A549 (cell line): ENCODE measurements at regions not wholly inside any gene's neighbourhood (a gene's known extent, or its start where the extent isn't known, plus 50 kb on each side); places are given as distances from the start of the nearest gene placed in this dataset.

Experiments used
- ATAC-seq, 2 experiments: fragments of 200-7000 bp in 1 of 2; fragments of >200 bp in 1 of 2; cut with Nextera tagmentation in 1 of 2; cut with Tn5 transposase in 1 of 2; 3 replicates each; pipeline versions ENCODE4 v1.8.0 to v1.9.1; 2018 to 2020; ENCODE audit warnings: mild to moderate bottlenecking in 1 of 2, moderate library complexity in 1 of 2
- CTCF ChIA-PET: fragments of 300-600 bp; sonication (Branson Sonifier 250); formaldehyde crosslinking; extraction: SDS; loops from one replicate; lab custom pipeline; 2021; ENCODE audit warnings: antibody characterized with exemption, inconsistent platforms; lab: Yijun Ruan, JAX
- POLR2A ChIA-PET: fragments of 350-600 bp; formaldehyde crosslinking; extraction: SDS; loops from one replicate; lab custom pipeline; 2021; ENCODE audit warnings: antibody characterized with exemption, inconsistent platforms; lab: Yijun Ruan, JAX
- DNase-seq, 2 experiments: peaks; one replicate each; pipeline versions ENCODE4 v3.0.0 to v3.0.0-alpha.2; 2011 to 2016; ENCODE audit warnings: low read depth in 1 of 2, low spot score in 1 of 2
- FAIRE-seq: peaks from 2 replicates; lab custom pipeline; 2011; peaks lifted over from hg19 to GRCh38; lab: Jason Lieb, UNC
- H3K27ac ChIP-seq, 2 experiments: fragments of >200 bp; sonication (Bioruptor Twin); formaldehyde crosslinking; 3 replicates each; pipeline ENCODE4 v1.5.1; 2016 to 2017
- H3K4me1 ChIP-seq: fragments of >200 bp; sonication (Bioruptor Twin); formaldehyde crosslinking; 3 replicates; pipeline ENCODE4 v1.6.1; 2016
- H3K4me2 ChIP-seq: fragments of >200 bp; sonication (Bioruptor Twin); formaldehyde crosslinking; 3 replicates; pipeline ENCODE4 v1.6.1; 2016
- H3K4me3 ChIP-seq: fragments of >200 bp; sonication (Bioruptor Twin); formaldehyde crosslinking; 3 replicates; pipeline ENCODE4 v1.5.1; 2016
- H3K9me3 ChIP-seq: fragments of >200 bp; sonication (Bioruptor Twin); formaldehyde crosslinking; 3 replicates; pipeline ENCODE4 v1.6.1; 2016
- CEBPB ChIP-seq, 2 experiments: fragments of >200 bp in 1 of 2; sonication (Bioruptor Twin) in 1 of 2; formaldehyde crosslinking in 1 of 2; IDR thresholded peaks; 2 replicates each; pipeline ENCODE4 v1.6.1; 2012 to 2016
- EP300 ChIP-seq, 2 experiments: fragments of >200 bp; sonication (Bioruptor Twin); formaldehyde crosslinking; IDR thresholded peaks; 2 replicates in 1 of 2; 3 replicates in 1 of 2; pipeline ENCODE4 v1.6.1; 2016 to 2017
- FOSB ChIP-seq: fragments of 250-450 bp; sonication (Bioruptor Pico); IDR thresholded peaks from 2 replicates; pipeline ENCODE4 v1.5.0; 2020; ENCODE audit warnings: mild to moderate bottlenecking, moderate library complexity
- FOSL2 ChIP-seq, 2 experiments: fragments of 450-650 bp in 1 of 2; fragments of >200 bp in 1 of 2; sonication (Bioruptor Twin) in 1 of 2; formaldehyde crosslinking; IDR thresholded peaks; 2 replicates each; pipeline versions ENCODE4 v1.5.0 to v1.6.1; 2016 to 2020; ENCODE audit warnings: mild to moderate bottlenecking in 1 of 2, moderate library complexity in 1 of 2
- FOXS1 ChIP-seq: fragments of 250-450 bp; sonication (Bioruptor Pico); IDR thresholded peaks from 2 replicates; pipeline ENCODE4 v1.5.0; 2020; ENCODE audit warnings: mild to moderate bottlenecking, moderate library complexity
- GATA3 ChIP-seq: IDR thresholded peaks from 2 replicates; pipeline ENCODE4 v1.6.1; 2012; ENCODE audit warnings: borderline replicate concordance
- JUN ChIP-seq, 2 experiments: fragments of >200 bp; sonication (Bioruptor Twin); formaldehyde crosslinking; IDR thresholded peaks; 2 replicates in 1 of 2; 3 replicates in 1 of 2; pipeline ENCODE4 v1.6.1; 2016 to 2017
- JUNB ChIP-seq: fragments of >200 bp; sonication (Bioruptor Twin); formaldehyde crosslinking; IDR thresholded peaks from 2 replicates; pipeline ENCODE4 v1.6.1; 2016
- KDM5A ChIP-seq: fragments of 200-600 bp; sonication (generic); IDR thresholded peaks from 2 replicates; pipeline ENCODE4 v1.6.1; 2016; ENCODE audit warnings: antibody characterized with exemption, mild to moderate bottlenecking
- MAFK ChIP-seq: fragments of 450-650 bp; IDR thresholded peaks from 2 replicates; pipeline ENCODE4 v1.6.1; 2014; ENCODE audit not compliant: partially characterized antibody
- MAX ChIP-seq: IDR thresholded peaks from 2 replicates; pipeline ENCODE4 v1.6.1; 2012
- NPAS2 ChIP-seq: fragments of 250-450 bp; sonication (Bioruptor Pico); IDR thresholded peaks from 2 replicates; pipeline ENCODE4 v1.8.0; 2022; ENCODE audit warnings: mild to moderate bottlenecking, moderate library complexity, borderline replicate concordance
- PHF8 ChIP-seq: fragments of 200-600 bp; sonication (generic); IDR thresholded peaks from 2 replicates; pipeline ENCODE4 v1.6.1; 2016; ENCODE audit warnings: low read depth, mild to moderate bottlenecking, antibody characterized with exemption, moderate library complexity, borderline replicate concordance
- POLR2AphosphoS2 ChIP-seq: conservative IDR thresholded peaks from 2 replicates; pipeline ENCODE4 v1.6.1; 2012; ENCODE audit warnings: low read length, improper control_type of control experiment, inconsistent platforms
- RAD21 ChIP-seq, 2 experiments: fragments of >200 bp in 1 of 2; sonication (Bioruptor Twin) in 1 of 2; formaldehyde crosslinking in 1 of 2; IDR thresholded peaks in 1 of 2; conservative IDR thresholded peaks in 1 of 2; 2 replicates in 1 of 2; 3 replicates in 1 of 2; pipeline ENCODE4 v1.6.1; 2012 to 2018; ENCODE audit warnings: inconsistent platforms in 1 of 2
- RFX5 ChIP-seq: fragments of 450-650 bp; IDR thresholded peaks from 2 replicates; pipeline ENCODE4 v1.7.1; 2014; ENCODE audit warnings: antibody characterized with exemption, mild to moderate bottlenecking, moderate library complexity
- RNF2 ChIP-seq: fragments of 200-600 bp; sonication (generic); IDR thresholded peaks from 2 replicates; pipeline ENCODE4 v1.6.1; 2016; ENCODE audit warnings: low read depth, mild to moderate bottlenecking, antibody characterized with exemption, moderate library complexity, borderline replicate concordance
- SMC3 ChIP-seq: fragments of >200 bp; sonication (Bioruptor Twin); formaldehyde crosslinking; IDR thresholded peaks from 3 replicates; pipeline ENCODE4 v1.6.1; 2018; ENCODE audit warnings: inconsistent platforms
- TP53 ChIP-seq: fragments of 250-450 bp; sonication (Bioruptor Pico); IDR thresholded peaks from 2 replicates; pipeline ENCODE4 v1.5.0; 2021; ENCODE audit warnings: mild to moderate bottlenecking, moderate library complexity
- ZFP36 ChIP-seq: fragments of 450-650 bp; IDR thresholded peaks from 2 replicates; pipeline ENCODE4 v1.6.1; 2014; ENCODE audit warnings: borderline replicate concordance; ENCODE audit not compliant: partially characterized antibody
- WGBS: methylation state at CpG from one replicate; pipeline ENCODE4 v1.1.6; 2017; ENCODE audit errors: missing lambda C conversion rate; 5-methylcytosine and 5-hydroxymethylcytosine counted together
- TF ChIP-seq, protein P1 (sequence below): fragments of >200 bp; sonication (Bioruptor Twin); formaldehyde crosslinking; IDR thresholded peaks from 3 replicates; pipeline ENCODE4 v1.6.1; 2016

- 5% methylated on average over 2 of the region's 2 CpGs for WGBS
- POLR2A ChIA-PET: no interaction called here
- peak overlapping the region; percentile 1 to 49; a peak in 3 of 6 replicates for H3K27ac ChIP-seq
- FAIRE-seq: peak; percentile 51
- H3K4me3 ChIP-seq: no peak overlapping the region
- H3K9me3 ChIP-seq: no peaks in the 10 kb centered on the region
- DNase-seq: peak; percentile 19 to 78
- CTCF ChIA-PET: no interaction called here
- peak; percentile 97 to 98 for ATAC-seq
- TF ChIP-seq EP300 (IDR thresholded peaks at IDR 0.05) (peak in 1 of 2 experiments; percentile 42; a peak in 1 of 5 replicates), CEBPB (IDR thresholded peaks at IDR 0.05) (peak; percentile 43 to 62), RAD21 (conservative IDR thresholded peaks at IDR 0.05 in 1 of 2, IDR thresholded peaks at IDR 0.05 in 1 of 2) (peak in 1 of 2 experiments; percentile 28; a peak in 2 of 5 replicates), GATA3 (peak; percentile 89), NPAS2 (no peak), JUNB (peak; percentile 80), SMC3 (peak; percentile 14; the same call in 1 of the 3 replicates), ZFP36 (peak; percentile 34), FOXS1 (CRISPR knock-in tag) (peak; percentile 30; the same call in 1 of the 2 replicates), MAX (peak; percentile 67; the same call in 1 of the 2 replicates), FOSB (CRISPR knock-in tag) (no peak), JUN (IDR thresholded peaks at IDR 0.05) (peak in 1 of 2 experiments; percentile 61; a peak in 2 of 5 replicates), KDM5A (no peak), FOSL2 (IDR thresholded peaks at IDR 0.05) (peak; percentile 69; the same call in 1 of the 2 replicates), FOSL2 (CRISPR knock-in tag; IDR thresholded peaks at IDR 0.05) (peak; percentile 91)
- TF ChIP-seq, protein P1, sequence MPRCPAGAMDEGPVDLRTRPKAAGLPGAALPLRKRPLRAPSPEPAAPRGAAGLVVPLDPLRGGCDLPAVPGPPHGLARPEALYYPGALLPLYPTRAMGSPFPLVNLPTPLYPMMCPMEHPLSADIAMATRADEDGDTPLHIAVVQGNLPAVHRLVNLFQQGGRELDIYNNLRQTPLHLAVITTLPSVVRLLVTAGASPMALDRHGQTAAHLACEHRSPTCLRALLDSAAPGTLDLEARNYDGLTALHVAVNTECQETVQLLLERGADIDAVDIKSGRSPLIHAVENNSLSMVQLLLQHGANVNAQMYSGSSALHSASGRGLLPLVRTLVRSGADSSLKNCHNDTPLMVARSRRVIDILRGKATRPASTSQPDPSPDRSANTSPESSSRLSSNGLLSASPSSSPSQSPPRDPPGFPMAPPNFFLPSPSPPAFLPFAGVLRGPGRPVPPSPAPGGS: peak; percentile 42; the same call in 1 of the 3 replicates
- peaks cover 44% of the 10 kb centered on the region for H3K4me1 ChIP-seq
- H3K4me2 ChIP-seq: peak overlapping the region; percentile 61
These were observed 554.0 kb downstream of the NSUN3 start for GRCh38 chr3:94616833-94617232.

GRCh38 chr3:94617312-94617711 is 554.5 kb downstream of the NSUN3 start:
- ATAC-seq (peak in 1 of 2 experiments; percentile 26; a peak in 1 of 6 replicates), FAIRE-seq (no peak), DNase-seq (no peak)
- ChIA-PET POLR2A (no interaction called here), CTCF (no interaction called here)
- no peak for TF ChIP-seq ZFP36
- TF ChIP-seq TP53 (CRISPR knock-in tag): no peak
- TF ChIP-seq NPAS2: no peak
- no peak for TF ChIP-seq POLR2AphosphoS2
- no peak overlapping the region for H3K4me3 ChIP-seq
- WGBS: 0% methylated on average over 2 of the region's 2 CpGs
- peak overlapping the region; percentile 61 for H3K4me2 ChIP-seq
- peaks cover 44% of the 10 kb centered on the region for H3K4me1 ChIP-seq
- H3K27ac ChIP-seq: peak overlapping the region; percentile 1 to 49; a peak in 4 of 6 replicates
- H3K9me3 ChIP-seq: no peaks in the 10 kb centered on the region

DNA sequence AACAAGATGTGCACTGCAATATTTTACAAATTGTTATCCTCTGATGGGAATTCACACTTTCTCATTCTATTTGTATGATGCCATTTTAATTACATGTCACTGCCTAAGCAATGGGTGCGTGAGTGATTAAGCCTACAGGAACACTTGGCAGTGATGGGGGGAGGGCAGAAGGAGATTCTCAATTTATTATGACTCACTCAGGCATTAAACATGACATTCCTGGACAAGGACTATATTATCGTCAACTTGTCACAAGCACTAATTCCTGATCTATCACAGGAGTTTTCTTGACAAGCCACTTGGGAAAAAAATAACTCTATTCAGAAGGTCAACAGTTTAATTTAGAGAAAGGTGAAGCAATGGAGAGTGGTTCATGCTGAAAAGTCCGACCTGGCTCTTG is 556.8 kb downstream of the NSUN3 start:
- TF ChIP-seq FOSL2 (IDR thresholded peaks at IDR 0.05) (no peak), FOSL2 (CRISPR knock-in tag; IDR thresholded peaks at IDR 0.05) (no peak), SMC3 (no peak), RNF2 (no peak), RFX5 (no peak), PHF8 (no peak), MAFK (no peak)
- ATAC-seq: no peak
- CTCF ChIA-PET: interaction anchor here (1.5 kb wide), 1 partner anchor 31 kb away, joined by 3 read pairs; no protein-coding TSS in a partner anchor
- Histone ChIP-seq H3K4me3 (no peak overlapping the region), H3K4me1 (peaks cover 41% of the 10 kb centered on the region), H3K9me3 (no peaks in the 10 kb centered on the region), H3K4me2 (no peak overlapping the region), H3K27ac (no peak overlapping the region)
- 68% methylated on average over 3 of the region's 3 CpGs for WGBS
- FAIRE-seq: no peak
- no peak for DNase-seq
- POLR2A ChIA-PET: no interaction called here
